ENCODE measurements at regions not wholly inside any gene's neighbourhood (a gene's known extent, or its start where the extent isn't known, plus 50 kb on each side); places are given as distances from the start of the nearest gene placed in this dataset.

- Histone ChIP-seq H3K27ac (replicated peaks in 1 of 4) (no peak overlapping the region), H3K4me1 (peaks cover 0 to 9% (median 9%) of the 10 kb centered on the region in 4 donors), H3K27me3 (no peaks in the 10 kb centered on the region), H3K9me3 (peaks cover 0 to 4% (median 0%) of the 10 kb centered on the region in 4 donors), H3K36me3 (no peaks in the 10 kb centered on the region), H3K4me3 (no peak overlapping the region)
- intact Hi-C loops (cut with DNase I): no loop called here
- DNase-seq (ENCODE audit: extremely low spot score): no peak
- no peak for TF ChIP-seq POLR2A (IDR thresholded peaks at IDR 0.05; ENCODE audit: low read depth)
- TF ChIP-seq EP300 (IDR thresholded peaks at IDR 0.05): no peak
- TF ChIP-seq CTCF (IDR thresholded peaks at IDR 0.05): no peak
- no peak for TF ChIP-seq POLR2AphosphoS5 (IDR thresholded peaks at IDR 0.05)
- 96% methylated on average over 5 of the region's 5 CpGs for WGBS
Observed at GRCh38 chr9:134273647-134274046, 52.6 kb upstream of the RXRA start.

DNA sequence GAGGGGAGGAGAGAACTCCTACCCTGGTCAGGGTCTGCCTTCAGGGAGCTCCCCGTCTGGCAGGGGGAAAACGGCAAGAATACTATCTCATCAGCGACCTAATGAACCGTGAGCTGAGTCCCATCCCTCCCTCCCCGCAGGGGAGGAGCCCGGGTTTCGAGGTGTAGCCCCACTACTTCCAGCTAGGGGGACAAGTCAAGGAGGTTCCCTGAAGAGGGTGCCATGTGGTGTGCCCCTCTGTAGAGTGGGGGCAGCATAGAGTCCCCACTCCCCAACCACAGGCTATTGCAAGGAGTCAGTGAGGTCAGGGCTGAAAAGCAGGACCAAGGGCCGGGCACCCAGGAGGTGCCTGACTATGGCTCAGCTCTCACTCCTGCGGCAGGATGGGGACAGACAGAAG lies 50.9 kb upstream of the RXRA start:
- WGBS: 68% methylated on average over 9 of the region's 9 CpGs
- intact Hi-C loops (cut with DNase I): no loop called here
- Histone ChIP-seq H3K27ac (replicated peaks in 1 of 4) (no peak overlapping the region), H3K9me3 (peaks cover 0 to 4% (median 0%) of the 10 kb centered on the region in 4 donors), H3K4me3 (no peak overlapping the region), H3K36me3 (no peaks in the 10 kb centered on the region), H3K27me3 (no peaks in the 10 kb centered on the region), H3K4me1 (peaks cover 0 to 9% (median 9%) of the 10 kb centered on the region in 4 donors)
- TF ChIP-seq POLR2AphosphoS5 (IDR thresholded peaks at IDR 0.05) (no peak), POLR2A (IDR thresholded peaks at IDR 0.05; ENCODE audit: low read depth) (no peak), EP300 (IDR thresholded peaks at IDR 0.05) (no peak), CTCF (IDR thresholded peaks at IDR 0.05) (no peak)
- DNase-seq (ENCODE audit: extremely low spot score): no peak

GRCh38 chr9:134276453-134277245 lies 49.6 kb upstream of the RXRA start:
- Histone ChIP-seq H3K4me3 (no peak overlapping the region), H3K36me3 (no peaks in the 10 kb centered on the region), H3K4me1 (peaks cover 0 to 9% (median 9%) of the 10 kb centered on the region in 4 donors), H3K27me3 (no peaks in the 10 kb centered on the region), H3K9me3 (peaks cover 0 to 4% (median 0%) of the 10 kb centered on the region in 4 donors), H3K27ac (replicated peaks in 1 of 4) (no peak overlapping the region)
- intact Hi-C loops (cut with DNase I): no loop called here
- 63% methylated on average over 13 of the region's 13 CpGs for WGBS
- DNase-seq (ENCODE audit: extremely low spot score): no peak
- TF ChIP-seq CTCF (IDR thresholded peaks at IDR 0.05): no peak
- TF ChIP-seq EP300 (IDR thresholded peaks at IDR 0.05): no peak
- TF ChIP-seq POLR2A (IDR thresholded peaks at IDR 0.05; ENCODE audit: low read depth): no peak
- TF ChIP-seq POLR2AphosphoS5 (IDR thresholded peaks at IDR 0.05): no peak
